Dendritic cell treated with granulocyte-macrophage colony-stimulating factor and Interleukin-4, amounts not matched to agents 40 ng/mL and 50 ng/mL, for 4 days (primary cell): ENCODE measurements at regions not wholly inside any gene's neighbourhood (a gene's known extent, or its start where the extent isn't known, plus 50 kb on each side); places are given as distances from the start of the nearest gene placed in this dataset.
"Not testable (repeated sequence)": the region's sequence is repeated elsewhere in the genome, so short reads cannot be mapped to it uniquely, and the experiment has no call there.

Experiments used
- H3K27ac Mint-ChIP-seq: one replicate; pipeline ENCODE4 v1.8.0; 2022; ENCODE audit warnings: mild to moderate bottlenecking, mixed read lengths
- H3K27me3 Mint-ChIP-seq: one replicate; pipeline ENCODE4 v1.8.0; 2022; ENCODE audit warnings: mild to moderate bottlenecking, mixed read lengths
- H3K36me3 Mint-ChIP-seq: one replicate; pipeline ENCODE4 v1.8.0; 2022; ENCODE audit warnings: low read depth, mixed read lengths
- H3K4me1 Mint-ChIP-seq: one replicate; pipeline ENCODE4 v1.8.0; 2022; ENCODE audit warnings: low read depth, mixed read lengths
- H3K4me3 Mint-ChIP-seq: one replicate; pipeline ENCODE4 v1.8.0; 2022; ENCODE audit warnings: mild to moderate bottlenecking, moderate library complexity, mixed read lengths
- H3K9me3 Mint-ChIP-seq: one replicate; pipeline ENCODE4 v1.8.0; 2022; ENCODE audit warnings: mixed read lengths
- intact Hi-C: fragments of 100-400 bp; cut with micrococcal nuclease; formaldehyde crosslinking; loops from one replicate; pipeline ENCODE4 v1.15.0; 2022

DNA sequence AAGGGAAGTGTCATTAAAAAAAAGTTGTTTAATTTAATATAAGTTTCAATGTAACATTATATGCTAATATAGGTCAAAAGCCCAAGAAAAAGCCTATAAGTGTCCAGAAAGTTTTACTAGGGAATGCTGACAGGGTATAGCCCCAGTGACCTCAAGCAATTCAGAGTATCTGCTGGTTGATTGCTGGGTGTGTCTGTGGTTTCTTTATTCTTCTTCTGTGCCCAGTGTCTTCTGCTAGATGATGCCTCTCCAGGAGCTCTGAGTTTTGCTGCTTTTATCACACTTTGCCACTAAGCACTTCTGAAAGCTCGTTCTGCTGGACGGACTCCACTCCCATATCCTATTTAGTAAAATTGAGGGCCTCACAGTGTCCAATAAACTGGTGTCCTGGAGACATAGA is 212.2 kb upstream of the NRG3 start:
- Mint-ChIP-seq H3K27ac (no peak overlapping the region), H3K36me3 (no peaks in the 10 kb centered on the region), H3K4me3 (no peak overlapping the region), H3K27me3 (no peaks in the 10 kb centered on the region), H3K9me3 (peaks cover 24% of the 10 kb centered on the region), H3K4me1 (no peaks in the 10 kb centered on the region)
- intact Hi-C loops: no loop called here

DNA sequence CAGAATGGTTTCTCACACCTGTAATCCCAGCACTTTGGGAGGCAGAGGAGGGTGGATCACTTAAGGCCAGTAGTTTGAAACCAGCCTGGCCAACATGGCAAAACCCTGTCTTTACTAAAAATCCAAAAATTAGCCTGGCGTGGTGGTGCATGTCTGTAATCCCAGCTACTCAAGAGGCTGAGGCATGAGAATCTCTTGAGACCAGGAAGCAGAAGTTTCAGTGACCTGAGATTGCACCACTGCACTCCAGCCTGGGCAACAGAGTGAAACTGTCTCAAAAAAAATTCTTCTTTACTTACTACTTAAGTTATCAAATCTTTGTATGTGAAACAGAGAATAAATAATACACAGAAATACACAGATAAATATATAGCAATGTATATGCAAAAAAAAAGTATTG is 210.2 kb upstream of the NRG3 start:
- intact Hi-C loops, H3K27ac Mint-ChIP-seq, H3K4me3 Mint-ChIP-seq: not testable (repeated sequence)

DNA sequence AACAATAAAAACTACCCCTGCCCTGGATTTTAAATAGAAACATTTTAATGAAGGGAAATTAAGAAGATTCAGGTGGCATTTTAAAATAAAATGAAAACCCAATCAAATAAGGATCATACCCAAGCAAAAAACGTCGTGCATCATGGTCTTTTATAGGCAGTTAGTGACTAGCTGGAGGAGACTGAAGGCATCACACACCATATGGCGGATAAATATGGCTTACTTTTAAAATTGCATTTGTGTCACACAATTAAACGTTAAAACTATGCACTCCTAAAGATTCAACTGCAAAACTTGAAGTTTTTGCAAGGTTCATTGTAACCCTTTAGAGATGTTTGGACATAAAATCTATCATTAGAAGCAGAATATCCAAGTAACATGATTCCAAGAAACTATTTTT is 200.1 kb upstream of the NRG3 start:
- Mint-ChIP-seq H3K4me1 (no peaks in the 10 kb centered on the region), H3K27ac (no peak overlapping the region), H3K4me3 (no peak overlapping the region), H3K27me3 (no peaks in the 10 kb centered on the region), H3K36me3 (no peaks in the 10 kb centered on the region), H3K9me3 (peaks cover 32% of the 10 kb centered on the region)
- intact Hi-C loops: no loop called here

More for the DNA sequence above, 210.2 kb upstream of the NRG3 start:
- H3K9me3 Mint-ChIP-seq: peaks cover 39% of the 10 kb centered on the region
- not testable (repeated sequence) for H3K4me1 Mint-ChIP-seq, H3K27me3 Mint-ChIP-seq, H3K36me3 Mint-ChIP-seq

DNA sequence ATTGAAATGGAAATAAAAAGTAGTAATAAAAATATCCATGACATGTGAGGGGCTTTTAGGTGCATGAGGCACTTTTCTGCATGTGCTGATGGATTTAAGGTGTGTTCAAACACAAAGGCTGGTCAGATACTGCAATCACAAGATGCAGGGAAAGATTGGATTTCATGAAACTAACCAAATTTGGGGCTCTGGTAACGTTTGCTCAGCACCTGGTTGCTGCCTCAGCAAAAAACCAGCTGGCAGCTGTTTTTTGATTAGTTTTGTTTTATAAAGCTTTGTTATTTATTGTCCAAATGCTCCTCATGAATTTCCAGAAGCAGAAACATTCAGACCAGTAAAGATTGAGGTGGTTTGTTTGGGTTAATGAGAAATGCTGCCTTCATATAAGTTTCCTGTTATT is 195.7 kb upstream of the NRG3 start:
- no peaks in the 10 kb centered on the region for H3K27me3 Mint-ChIP-seq
- H3K27ac Mint-ChIP-seq: no peak overlapping the region
- H3K4me3 Mint-ChIP-seq: no peak overlapping the region
- no peaks in the 10 kb centered on the region for H3K4me1 Mint-ChIP-seq
- intact Hi-C loops: no loop called here
- H3K36me3 Mint-ChIP-seq: no peaks in the 10 kb centered on the region
- peaks cover 14% of the 10 kb centered on the region for H3K9me3 Mint-ChIP-seq

DNA sequence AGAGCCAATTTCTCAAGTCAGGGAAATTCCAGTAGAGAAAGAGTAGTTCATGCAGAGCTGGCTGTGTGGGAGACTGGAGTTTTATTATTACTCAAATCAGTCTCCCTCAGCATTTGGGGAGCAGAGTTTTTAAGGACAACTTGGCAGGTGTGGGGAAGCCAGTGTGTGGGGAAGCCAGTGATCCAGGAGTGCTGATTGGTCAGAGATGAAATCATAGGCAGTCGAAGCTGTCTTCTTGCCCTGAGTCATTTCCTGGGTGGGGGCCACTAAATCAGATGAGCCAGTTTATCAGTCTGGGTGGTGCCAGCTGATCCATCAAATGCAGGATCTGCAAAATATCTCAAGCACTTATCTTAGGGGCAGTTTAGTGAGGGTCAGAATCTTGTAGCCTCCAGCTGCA is 194.6 kb upstream of the NRG3 start:
- Mint-ChIP-seq H3K4me1 (no peaks in the 10 kb centered on the region), H3K4me3 (no peak overlapping the region), H3K36me3 (no peaks in the 10 kb centered on the region), H3K9me3 (peaks cover 11% of the 10 kb centered on the region), H3K27ac (no peak overlapping the region), H3K27me3 (no peaks in the 10 kb centered on the region)
- intact Hi-C loops: no loop called here

DNA sequence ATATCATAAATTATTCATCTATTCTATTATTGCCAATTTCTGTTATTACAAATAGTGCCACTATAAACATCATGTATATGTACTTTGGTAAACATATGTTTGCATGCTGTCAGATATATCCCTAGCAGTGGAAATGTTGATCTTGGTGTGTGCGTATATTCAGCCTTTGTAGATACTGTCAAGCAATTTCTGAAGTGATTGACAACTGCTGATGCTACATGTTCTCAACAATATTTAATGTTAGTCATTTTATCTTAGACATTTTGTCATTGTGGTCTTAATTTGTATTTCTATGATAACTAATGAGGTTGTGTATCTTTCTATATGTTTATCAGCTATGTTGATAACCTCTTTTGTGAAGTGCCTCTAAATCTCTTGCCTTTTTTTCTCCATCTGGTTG is 186.5 kb upstream of the NRG3 start:
- Mint-ChIP-seq H3K27me3 (no peaks in the 10 kb centered on the region), H3K4me3 (no peak overlapping the region), H3K4me1 (no peaks in the 10 kb centered on the region), H3K9me3 (peaks cover 17% of the 10 kb centered on the region), H3K27ac (no peak overlapping the region), H3K36me3 (no peaks in the 10 kb centered on the region)
- intact Hi-C loops: no loop called here

DNA sequence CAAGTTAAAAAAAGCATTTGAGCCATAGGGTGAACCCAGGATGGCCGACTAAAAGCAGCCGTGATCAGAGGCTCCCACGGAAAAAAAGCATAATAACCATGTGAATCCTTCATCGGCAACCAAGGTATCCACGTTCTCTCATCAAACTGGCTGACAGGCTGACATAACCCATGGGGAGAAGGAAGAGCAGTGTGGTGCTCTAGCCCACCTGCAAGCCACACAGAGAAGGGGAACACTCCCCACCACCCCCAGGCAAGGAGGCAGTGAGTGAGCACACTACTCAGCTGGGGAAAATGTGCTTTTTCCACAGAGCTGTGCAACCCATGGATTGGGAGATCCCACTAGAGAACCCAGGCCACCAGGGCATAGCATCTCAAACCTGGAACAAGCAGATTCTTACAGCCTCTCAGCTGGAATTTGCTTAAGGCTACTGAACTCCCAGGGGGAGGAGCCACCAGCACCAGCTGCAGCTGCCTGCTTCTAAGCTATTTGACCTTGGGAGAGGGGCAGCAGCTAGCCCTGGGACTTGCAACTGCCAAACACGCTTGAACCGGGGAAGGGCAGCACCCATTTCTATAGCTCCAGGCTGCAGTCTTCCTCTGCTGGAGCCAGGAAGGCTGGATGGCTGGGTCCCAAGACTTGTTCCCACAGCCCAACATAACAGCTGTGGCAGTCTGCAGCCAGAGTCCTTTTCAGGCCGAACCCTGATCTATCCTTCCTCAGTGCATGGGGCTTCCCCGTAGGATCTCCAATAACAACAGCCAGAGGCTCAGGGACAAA is 178.2 kb upstream of the NRG3 start:
- intact Hi-C loops: no loop called here
- Mint-ChIP-seq H3K4me3 (no peak overlapping the region), H3K9me3 (peaks cover 66% of the 10 kb centered on the region), H3K27me3 (no peaks in the 10 kb centered on the region), H3K36me3 (no peaks in the 10 kb centered on the region), H3K4me1 (no peaks in the 10 kb centered on the region), H3K27ac (no peak overlapping the region)

DNA sequence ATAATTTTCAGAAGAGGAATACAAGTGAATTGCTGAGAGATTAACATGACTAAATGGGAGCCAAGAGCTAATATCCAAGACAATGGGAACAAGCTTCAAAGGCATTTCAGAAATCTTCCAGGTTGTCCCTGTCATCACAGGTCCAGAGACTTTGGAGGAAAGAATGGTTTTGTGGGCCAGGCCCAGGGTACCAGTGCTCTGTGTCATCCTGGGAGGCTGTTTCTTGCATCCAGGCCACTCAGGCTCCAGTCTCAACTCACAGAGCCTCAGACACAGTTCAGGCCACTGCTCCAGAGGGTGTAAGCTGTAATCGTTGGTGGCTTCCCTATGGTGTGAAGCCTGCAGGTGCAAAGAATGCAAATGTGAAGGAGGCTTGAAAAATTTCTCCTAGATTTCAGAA is 170.4 kb upstream of the NRG3 start:
- H3K27ac Mint-ChIP-seq: no peak overlapping the region
- no peak overlapping the region for H3K4me3 Mint-ChIP-seq
- no peaks in the 10 kb centered on the region for H3K27me3 Mint-ChIP-seq
- no peaks in the 10 kb centered on the region for H3K4me1 Mint-ChIP-seq
- no peaks in the 10 kb centered on the region for H3K36me3 Mint-ChIP-seq
- H3K9me3 Mint-ChIP-seq: peaks cover 48% of the 10 kb centered on the region
- intact Hi-C loops: loop anchor here (2.0 kb wide), 1 partner anchor 70 kb away; no protein-coding TSS in a partner anchor

DNA sequence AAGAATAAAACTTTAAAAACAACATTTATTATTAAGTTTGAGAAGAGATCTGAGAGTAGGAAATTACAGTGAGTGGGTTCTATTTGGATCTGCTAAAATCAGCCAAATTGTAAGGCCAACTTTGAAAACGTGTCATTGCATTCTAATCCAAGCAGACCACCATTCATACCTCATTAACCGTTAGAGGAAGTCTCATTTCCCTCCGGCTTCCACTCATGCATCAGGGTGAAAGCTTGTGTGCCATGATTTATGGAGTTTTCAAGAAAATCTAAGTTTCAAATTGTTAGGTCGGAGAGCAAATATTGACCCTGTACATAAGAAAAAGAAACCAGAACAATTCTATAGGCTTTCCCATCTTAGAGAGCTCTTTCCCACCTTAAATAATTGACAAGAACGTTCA is 166.6 kb upstream of the NRG3 start:
- H3K36me3 Mint-ChIP-seq: no peaks in the 10 kb centered on the region
- H3K9me3 Mint-ChIP-seq: peaks cover 23% of the 10 kb centered on the region
- no peak overlapping the region for H3K27ac Mint-ChIP-seq
- no peaks in the 10 kb centered on the region for H3K27me3 Mint-ChIP-seq
- H3K4me1 Mint-ChIP-seq: no peaks in the 10 kb centered on the region
- intact Hi-C loops: no loop called here
- no peak overlapping the region for H3K4me3 Mint-ChIP-seq

DNA sequence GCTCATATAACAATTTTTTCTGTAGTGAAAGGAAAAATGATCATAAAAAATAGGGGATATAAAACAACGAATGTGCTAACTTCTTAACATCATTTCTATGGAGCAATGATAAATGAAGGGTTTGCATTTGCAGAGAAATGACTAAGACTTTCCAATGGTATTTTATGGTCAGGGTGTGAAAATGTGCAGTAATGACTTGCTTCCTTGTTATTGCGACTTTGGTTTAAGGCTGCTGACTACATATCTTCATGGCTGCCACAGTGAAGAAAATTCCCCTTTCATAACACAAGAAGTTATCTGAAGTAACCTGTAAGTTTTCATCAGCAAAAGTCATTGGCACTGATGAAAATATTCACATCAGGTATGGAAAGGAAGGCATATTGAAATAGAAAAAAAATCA is 166.1 kb upstream of the NRG3 start:
- Mint-ChIP-seq H3K27me3 (no peaks in the 10 kb centered on the region), H3K27ac (no peak overlapping the region), H3K4me1 (no peaks in the 10 kb centered on the region), H3K36me3 (no peaks in the 10 kb centered on the region), H3K9me3 (peaks cover 19% of the 10 kb centered on the region), H3K4me3 (no peak overlapping the region)
- intact Hi-C loops: no loop called here

DNA sequence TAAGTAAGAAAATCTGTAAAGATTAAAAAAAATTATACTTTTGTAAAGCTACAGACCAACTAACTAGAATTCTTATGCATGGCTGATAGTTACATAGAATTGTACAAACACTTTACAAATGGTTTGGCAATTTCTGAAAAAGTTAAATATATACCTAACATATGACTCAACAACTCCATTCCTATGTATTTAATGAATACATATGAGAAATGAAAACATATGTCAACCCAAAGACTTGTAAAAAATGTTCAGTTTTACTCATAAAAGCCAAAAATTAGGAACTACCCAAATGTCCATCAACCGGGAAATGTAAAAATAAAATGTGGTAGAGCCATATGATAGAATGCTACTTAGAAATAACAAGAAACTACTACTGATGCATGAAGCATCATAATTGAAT is 152.6 kb upstream of the NRG3 start:
- no peak overlapping the region for H3K4me3 Mint-ChIP-seq
- no peaks in the 10 kb centered on the region for H3K4me1 Mint-ChIP-seq
- intact Hi-C loops: no loop called here
- H3K27me3 Mint-ChIP-seq: no peaks in the 10 kb centered on the region
- no peaks in the 10 kb centered on the region for H3K36me3 Mint-ChIP-seq
- H3K9me3 Mint-ChIP-seq: no peaks in the 10 kb centered on the region
- H3K27ac Mint-ChIP-seq: no peak overlapping the region

DNA sequence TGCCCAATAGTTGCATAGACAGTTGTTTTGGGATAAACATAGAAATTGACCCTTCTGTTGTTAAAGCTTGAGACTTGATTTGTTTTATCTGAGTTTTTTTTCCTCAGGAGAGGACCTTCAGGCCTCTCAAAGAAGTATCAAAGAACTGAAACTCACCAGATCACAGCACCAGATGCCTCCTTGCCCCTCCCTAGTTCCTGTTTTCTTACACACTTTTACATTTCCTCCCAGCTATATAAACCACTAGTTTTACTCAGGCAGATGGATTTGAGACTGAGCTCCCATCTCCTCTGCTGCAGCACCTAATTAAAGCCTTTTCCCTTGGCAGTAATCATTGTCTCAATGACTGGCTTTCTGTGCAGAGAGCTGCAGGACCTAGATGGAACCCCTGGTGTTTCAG is 150.6 kb upstream of the NRG3 start:
- intact Hi-C loops: no loop called here
- Mint-ChIP-seq H3K27ac (no peak overlapping the region), H3K4me1 (no peaks in the 10 kb centered on the region), H3K36me3 (no peaks in the 10 kb centered on the region), H3K9me3 (no peaks in the 10 kb centered on the region), H3K4me3 (no peak overlapping the region), H3K27me3 (no peaks in the 10 kb centered on the region)

DNA sequence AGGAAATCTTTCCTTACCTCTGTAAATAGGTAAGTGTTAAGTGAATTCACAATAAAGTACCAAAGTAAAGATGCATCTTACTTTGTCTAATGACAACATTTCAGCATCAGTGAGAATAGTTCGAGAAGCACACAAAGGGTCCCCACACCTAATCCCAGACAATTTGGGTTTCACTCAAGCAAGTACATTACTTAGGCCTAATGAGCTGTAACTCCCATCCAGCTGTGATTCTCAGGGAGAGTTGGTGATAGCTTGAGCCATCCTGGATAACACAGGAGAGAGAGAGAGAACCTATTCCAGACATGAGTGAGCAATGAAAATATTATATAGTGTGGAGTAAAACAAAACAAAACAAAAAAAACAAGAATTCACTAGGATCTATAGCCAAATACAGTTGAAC is 149.1 kb upstream of the NRG3 start:
- Mint-ChIP-seq H3K27me3 (no peaks in the 10 kb centered on the region), H3K27ac (no peak overlapping the region), H3K9me3 (peaks cover 8% of the 10 kb centered on the region), H3K4me3 (no peak overlapping the region), H3K36me3 (no peaks in the 10 kb centered on the region), H3K4me1 (no peaks in the 10 kb centered on the region)
- intact Hi-C loops: no loop called here

DNA sequence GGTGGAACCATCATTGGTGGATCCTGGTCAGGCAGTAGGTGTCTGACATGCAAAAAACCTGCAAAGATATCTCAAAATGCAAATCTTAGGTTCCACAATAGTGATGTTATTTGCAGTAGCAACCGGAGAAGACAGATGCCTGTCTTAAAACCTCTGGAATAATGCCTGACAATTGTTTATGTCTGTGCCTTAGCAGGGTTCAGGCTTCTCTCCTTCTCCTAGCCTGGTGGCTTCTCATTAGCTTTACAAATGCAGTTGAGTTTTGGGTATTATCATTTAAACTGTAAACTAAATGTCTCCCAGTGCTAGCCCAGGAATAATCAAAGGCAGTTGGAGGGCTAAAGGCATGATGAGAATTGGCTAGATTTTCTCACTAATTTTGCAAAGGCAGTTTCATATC is 146.3 kb upstream of the NRG3 start:
- intact Hi-C loops: no loop called here
- Mint-ChIP-seq H3K27me3 (no peaks in the 10 kb centered on the region), H3K27ac (no peak overlapping the region), H3K36me3 (no peaks in the 10 kb centered on the region), H3K9me3 (peaks cover 17% of the 10 kb centered on the region), H3K4me1 (no peaks in the 10 kb centered on the region), H3K4me3 (no peak overlapping the region)

DNA sequence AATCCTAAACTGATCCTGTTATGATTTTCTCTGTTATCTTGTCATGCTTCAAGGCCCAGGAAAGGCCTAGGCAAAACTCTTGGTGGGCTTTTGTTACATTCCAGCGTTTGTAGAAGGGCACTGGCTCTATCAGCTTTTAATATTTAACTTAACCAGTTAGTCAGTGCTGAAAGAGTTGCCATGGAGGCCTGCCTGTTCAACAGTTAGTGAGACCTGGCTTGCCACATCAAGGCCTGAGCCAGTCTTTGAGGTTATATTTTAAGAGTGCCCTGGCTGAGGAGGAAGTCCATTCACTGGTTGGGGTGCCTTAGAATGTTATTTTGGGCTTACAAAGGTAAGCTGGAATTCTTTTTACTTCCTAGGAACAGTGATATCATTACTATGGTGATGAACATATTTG is 144.1 kb upstream of the NRG3 start:
- H3K27ac Mint-ChIP-seq: no peak overlapping the region
- H3K27me3 Mint-ChIP-seq: no peaks in the 10 kb centered on the region
- H3K4me3 Mint-ChIP-seq: no peak overlapping the region
- no peaks in the 10 kb centered on the region for H3K36me3 Mint-ChIP-seq
- peaks cover 25% of the 10 kb centered on the region for H3K9me3 Mint-ChIP-seq
- no peaks in the 10 kb centered on the region for H3K4me1 Mint-ChIP-seq
- intact Hi-C loops: no loop called here
